SKM-1 treated with dmso at 0.1 percent for 144 hours (cell line): ENCODE measurements at regions not wholly inside any gene's neighbourhood (a gene's known extent, or its start where the extent isn't known, plus 50 kb on each side); places are given as distances from the start of the nearest gene placed in this dataset.

Experiments
- DNase-seq: peaks from one replicate; lab custom pipeline; 2025; ENCODE audit not compliant: unreplicated experiment; lab: John Stamatoyannopoulos, UW

- no peak for DNase-seq
Observed at GRCh38 chr4:35884714-35885480, 359.4 kb downstream of the ARAP2 start.

GRCh38 chr4:35897808-35898207 lies 346.5 kb downstream of the ARAP2 start:
- DNase-seq = no peak

GRCh38 chr4:35900286-35901243 lies 343.7 kb downstream of the ARAP2 start:
- DNase-seq = no peak

- DNase-seq = peak; percentile 5
Observed at GRCh38 chr4:35912174-35912573, 332.1 kb downstream of the ARAP2 start.

GRCh38 chr4:35918491-35918977 lies 325.8 kb downstream of the ARAP2 start:
- DNase-seq = no peak

- DNase-seq = no peak
Observed at GRCh38 chr4:35925806-35926205, 318.5 kb downstream of the ARAP2 start.

- DNase-seq = no peak
Observed at GRCh38 chr4:35926788-35927187, 317.5 kb downstream of the ARAP2 start.

GRCh38 chr4:35933901-35934300 lies 310.4 kb downstream of the ARAP2 start:
- DNase-seq = no peak

- peak; percentile 13 for DNase-seq
Observed at GRCh38 chr4:35934320-35934981, 309.9 kb downstream of the ARAP2 start.

- DNase-seq = no peak
Observed at GRCh38 chr4:35938936-35939335, 305.4 kb downstream of the ARAP2 start.

GRCh38 chr4:35939751-35940150 lies 304.6 kb downstream of the ARAP2 start:
- DNase-seq = no peak

- no peak for DNase-seq
Observed at GRCh38 chr4:35942092-35942491, 302.2 kb downstream of the ARAP2 start.

GRCh38 chr4:35943606-35944005 lies 300.7 kb downstream of the ARAP2 start:
- DNase-seq = no peak

- DNase-seq = no peak
Observed at GRCh38 chr4:35948171-35948570, 296.1 kb downstream of the ARAP2 start.

GRCh38 chr4:35950442-35950841 lies 293.9 kb downstream of the ARAP2 start:
- no peak for DNase-seq

- no peak for DNase-seq
Observed at GRCh38 chr4:35952751-35953150, 291.6 kb downstream of the ARAP2 start.

GRCh38 chr4:35963383-35963782 lies 280.9 kb downstream of the ARAP2 start:
- no peak for DNase-seq

- no peak for DNase-seq
Observed at GRCh38 chr4:35963974-35964515, 280.3 kb downstream of the ARAP2 start.

- DNase-seq = no peak
Observed at GRCh38 chr4:35965300-35965699, 279.0 kb downstream of the ARAP2 start.

GRCh38 chr4:35966566-35966965 lies 277.7 kb downstream of the ARAP2 start:
- DNase-seq = no peak

GRCh38 chr4:35970366-35970960 lies 273.9 kb downstream of the ARAP2 start:
- no peak for DNase-seq
